ENCODE measurements at regions not wholly inside any gene's neighbourhood (a gene's known extent, or its start where the extent isn't known, plus 50 kb on each side); places are given as distances from the start of the nearest gene placed in this dataset.
"Not testable (repeated sequence)": the region's sequence is repeated elsewhere in the genome, so short reads cannot be mapped to it uniquely, and the experiment has no call there.

- no peak for TF ChIP-seq POLR2A (IDR thresholded peaks at IDR 0.05; ENCODE audit: extremely low read depth, insufficient read length)
- no peak for TF ChIP-seq CTCF (IDR thresholded peaks at IDR 0.05; ENCODE audit: low read depth, low read length)
- no peak for TF ChIP-seq MAX (IDR thresholded peaks at IDR 0.05; ENCODE audit: low read depth, low read length)
- no peak for TF ChIP-seq MYC (IDR thresholded peaks at IDR 0.05; ENCODE audit: low read depth, low read length)
- no peak for DNase-seq (ENCODE audit: low read depth)
- no peak overlapping the region for H3K4me3 ChIP-seq (ENCODE audit: low read depth, low read length)
Observed at GRCh38 chr6:27532820-27533538, 60.1 kb upstream of the ZNF184 start.

GRCh38 chr6:27531772-27532459, 59.0 kb upstream of the ZNF184 start:
- no peak overlapping the region for H3K4me3 ChIP-seq (ENCODE audit: low read depth, low read length)
- TF ChIP-seq CTCF (IDR thresholded peaks at IDR 0.05; ENCODE audit: low read depth, low read length), result no peak
- TF ChIP-seq POLR2A (IDR thresholded peaks at IDR 0.05; ENCODE audit: extremely low read depth, insufficient read length), result no peak
- no peak for TF ChIP-seq MYC (IDR thresholded peaks at IDR 0.05; ENCODE audit: low read depth, low read length)
- TF ChIP-seq MAX (IDR thresholded peaks at IDR 0.05; ENCODE audit: low read depth, low read length), result no peak
- DNase-seq (ENCODE audit: low read depth), result no peak

GRCh38 chr6:27529796-27530195, 56.9 kb upstream of the ZNF184 start:
- DNase-seq (ENCODE audit: low read depth); H3K4me3 ChIP-seq (ENCODE audit: low read depth, low read length): not testable (repeated sequence)

- no peak overlapping the region for H3K4me3 ChIP-seq (ENCODE audit: low read depth, low read length)
- TF ChIP-seq CTCF (IDR thresholded peaks at IDR 0.05; ENCODE audit: low read depth, low read length), result no peak
- no peak for TF ChIP-seq POLR2A (IDR thresholded peaks at IDR 0.05; ENCODE audit: extremely low read depth, insufficient read length)
- TF ChIP-seq MAX (IDR thresholded peaks at IDR 0.05; ENCODE audit: low read depth, low read length), result no peak
- TF ChIP-seq MYC (IDR thresholded peaks at IDR 0.05; ENCODE audit: low read depth, low read length), result no peak
- no peak for DNase-seq (ENCODE audit: low read depth)
Observed at GRCh38 chr6:27528714-27529113, 55.8 kb upstream of the ZNF184 start.

Data from NB4 (cell line).